Activated CD8-positive, alpha-beta memory T cell treated with anti-CD3 and anti-CD28 coated beads, Interleukin-2, amount 10 ng/mL, durations not matched to agents 7 days and 5 days (primary cell): ENCODE measurements at regions not wholly inside any gene's neighbourhood (a gene's known extent, or its start where the extent isn't known, plus 50 kb on each side); places are given as distances from the start of the nearest gene placed in this dataset.
"Not testable (repeated sequence)": the region's sequence is repeated elsewhere in the genome, so short reads cannot be mapped to it uniquely, and the experiment has no call there.

Experiments
- ATAC-seq: fragments of 150-1000 bp; cut with Tn5 transposase; one replicate; pipeline ENCODE4 v1.10.0; 2021; ENCODE audit warnings: moderate library complexity
- CTCF ChIA-PET: fragments of 350-600 bp; sonication (Branson Sonifier 250); formaldehyde crosslinking; loops from one replicate; lab custom pipeline; 2021; ENCODE audit warnings: antibody characterized with exemption; lab: Charles Lee
- DNase-seq: peaks from one replicate; pipeline ENCODE4 v3.0.0-alpha.2; 2020
- H3K27ac Mint-ChIP-seq: one replicate; pipeline ENCODE4 v1.8.0; 2021; ENCODE audit warnings: mild to moderate bottlenecking, mixed read lengths
- H3K27me3 Mint-ChIP-seq: one replicate; pipeline ENCODE4 v1.8.0; 2021; ENCODE audit warnings: mixed read lengths
- H3K36me3 Mint-ChIP-seq: one replicate; pipeline ENCODE4 v1.8.0; 2021; ENCODE audit warnings: mild to moderate bottlenecking, mixed read lengths
- H3K4me1 Mint-ChIP-seq: one replicate; pipeline ENCODE4 v1.8.0; 2021; ENCODE audit warnings: mixed read lengths
- H3K4me3 Mint-ChIP-seq: one replicate; pipeline ENCODE4 v1.8.0; 2021; ENCODE audit warnings: mild to moderate bottlenecking, moderate library complexity, mixed read lengths
- H3K9me3 Mint-ChIP-seq: one replicate; pipeline ENCODE4 v1.8.0; 2022; ENCODE audit warnings: low read depth, mixed read lengths

- ATAC-seq (no peak), DNase-seq (no peak)
- Mint-ChIP-seq H3K4me1 (no peaks in the 10 kb centered on the region), H3K9me3 (peaks cover 8% of the 10 kb centered on the region), H3K27me3 (no peaks in the 10 kb centered on the region), H3K27ac (no peak overlapping the region), H3K36me3 (no peaks in the 10 kb centered on the region), H3K4me3 (no peak overlapping the region)
- CTCF ChIA-PET = no interaction called here
Measured at GRCh38 chr5:28945859-28946258, 1907.5 kb upstream of the CDH9 start.

- DNase-seq, H3K27ac Mint-ChIP-seq, CTCF ChIA-PET: not testable (repeated sequence)
Measured at GRCh38 chr5:28929366-28929765, 1891.0 kb upstream of the CDH9 start.

GRCh38 chr5:28928327-28928790, 1890.0 kb upstream of the CDH9 start:
- ATAC-seq, CTCF ChIA-PET, H3K27ac Mint-ChIP-seq, H3K27me3 Mint-ChIP-seq, H3K4me1 Mint-ChIP-seq, H3K4me3 Mint-ChIP-seq, H3K36me3 Mint-ChIP-seq, DNase-seq: not testable (repeated sequence)
- peaks cover 13% of the 10 kb centered on the region for H3K9me3 Mint-ChIP-seq

More at GRCh38 chr5:28929366-28929765, 1891.0 kb upstream of the CDH9 start:
- H3K27me3 Mint-ChIP-seq, H3K36me3 Mint-ChIP-seq, ATAC-seq, H3K4me1 Mint-ChIP-seq, H3K4me3 Mint-ChIP-seq: not testable (repeated sequence)
- H3K9me3 Mint-ChIP-seq = peaks cover 13% of the 10 kb centered on the region

GRCh38 chr5:28927559-28928326, 1889.4 kb upstream of the CDH9 start:
- no peaks in the 10 kb centered on the region for H3K4me1 Mint-ChIP-seq
- DNase-seq (no peak), ATAC-seq (no peak)
- no peak overlapping the region for H3K27ac Mint-ChIP-seq
- no peak overlapping the region for H3K4me3 Mint-ChIP-seq
- no peaks in the 10 kb centered on the region for H3K27me3 Mint-ChIP-seq
- H3K9me3 Mint-ChIP-seq = peaks cover 13% of the 10 kb centered on the region
- CTCF ChIA-PET = no interaction called here
- H3K36me3 Mint-ChIP-seq = peaks cover 4% of the 10 kb centered on the region

- H3K27me3 Mint-ChIP-seq = no peaks in the 10 kb centered on the region
- DNase-seq (no peak), ATAC-seq (no peak)
- H3K9me3 Mint-ChIP-seq = peaks cover 19% of the 10 kb centered on the region
- H3K36me3 Mint-ChIP-seq = peaks cover 4% of the 10 kb centered on the region
- H3K4me3 Mint-ChIP-seq = no peak overlapping the region
- no peaks in the 10 kb centered on the region for H3K4me1 Mint-ChIP-seq
- H3K27ac Mint-ChIP-seq = no peak overlapping the region
- CTCF ChIA-PET = no interaction called here
Measured at GRCh38 chr5:28926422-28926821, 1888.0 kb upstream of the CDH9 start.

GRCh38 chr5:28917631-28918030, 1879.2 kb upstream of the CDH9 start:
- H3K36me3 Mint-ChIP-seq = no peaks in the 10 kb centered on the region
- CTCF ChIA-PET = no interaction called here

GRCh38 chr5:28914297-28914696, 1875.9 kb upstream of the CDH9 start:
- ATAC-seq (no peak), DNase-seq (no peak)
- H3K4me1 Mint-ChIP-seq = no peaks in the 10 kb centered on the region
- CTCF ChIA-PET = no interaction called here
- no peak overlapping the region for H3K27ac Mint-ChIP-seq
- no peaks in the 10 kb centered on the region for H3K27me3 Mint-ChIP-seq
- H3K36me3 Mint-ChIP-seq = no peaks in the 10 kb centered on the region
- H3K9me3 Mint-ChIP-seq = peaks cover 12% of the 10 kb centered on the region
- H3K4me3 Mint-ChIP-seq = no peak overlapping the region

More at GRCh38 chr5:28917631-28918030, 1879.2 kb upstream of the CDH9 start:
- ATAC-seq = no peak
- no peak for DNase-seq
- Mint-ChIP-seq H3K27me3 (no peaks in the 10 kb centered on the region), H3K4me3 (no peak overlapping the region), H3K9me3 (peaks cover 7% of the 10 kb centered on the region), H3K27ac (no peak overlapping the region), H3K4me1 (no peaks in the 10 kb centered on the region)

GRCh38 chr5:28903643-28904042, 1865.3 kb upstream of the CDH9 start:
- CTCF ChIA-PET = no interaction called here
- ATAC-seq = no peak
- Mint-ChIP-seq H3K27me3 (no peaks in the 10 kb centered on the region), H3K9me3 (peaks cover 7% of the 10 kb centered on the region), H3K36me3 (no peaks in the 10 kb centered on the region), H3K4me3 (no peak overlapping the region), H3K4me1 (no peaks in the 10 kb centered on the region), H3K27ac (no peak overlapping the region)
- no peak for DNase-seq

- Mint-ChIP-seq H3K4me3 (no peak overlapping the region), H3K36me3 (no peaks in the 10 kb centered on the region), H3K27me3 (no peaks in the 10 kb centered on the region), H3K27ac (no peak overlapping the region), H3K4me1 (no peaks in the 10 kb centered on the region), H3K9me3 (peaks cover 3% of the 10 kb centered on the region)
- CTCF ChIA-PET = no interaction called here
- DNase-seq (no peak), ATAC-seq (no peak)
Measured at GRCh38 chr5:28896949-28897348, 1858.6 kb upstream of the CDH9 start.

GRCh38 chr5:28880936-28881335, 1842.5 kb upstream of the CDH9 start:
- Mint-ChIP-seq H3K4me1 (no peaks in the 10 kb centered on the region), H3K9me3 (peaks cover 9% of the 10 kb centered on the region)

GRCh38 chr5:28877050-28877449, 1838.7 kb upstream of the CDH9 start:
- CTCF ChIA-PET = no interaction called here
- Mint-ChIP-seq H3K9me3 (peaks cover 16% of the 10 kb centered on the region), H3K4me3 (no peak overlapping the region)

More at GRCh38 chr5:28880936-28881335, 1842.5 kb upstream of the CDH9 start:
- CTCF ChIA-PET = no interaction called here
- no peak overlapping the region for H3K27ac Mint-ChIP-seq
- no peaks in the 10 kb centered on the region for H3K27me3 Mint-ChIP-seq
- no peaks in the 10 kb centered on the region for H3K36me3 Mint-ChIP-seq
- ATAC-seq = no peak
- H3K4me3 Mint-ChIP-seq = no peak overlapping the region
- no peak for DNase-seq

GRCh38 chr5:28864006-28864405, 1825.6 kb upstream of the CDH9 start:
- Mint-ChIP-seq H3K4me1 (no peaks in the 10 kb centered on the region), H3K4me3 (no peak overlapping the region), H3K27me3 (no peaks in the 10 kb centered on the region), H3K27ac (no peak overlapping the region), H3K36me3 (no peaks in the 10 kb centered on the region), H3K9me3 (peaks cover 2% of the 10 kb centered on the region)
- CTCF ChIA-PET = no interaction called here
- DNase-seq = no peak
- no peak for ATAC-seq

More at GRCh38 chr5:28877050-28877449, 1838.7 kb upstream of the CDH9 start:
- no peak overlapping the region for H3K27ac Mint-ChIP-seq
- ATAC-seq (no peak), DNase-seq (no peak)
- H3K27me3 Mint-ChIP-seq = no peaks in the 10 kb centered on the region
- H3K36me3 Mint-ChIP-seq = no peaks in the 10 kb centered on the region
- no peaks in the 10 kb centered on the region for H3K4me1 Mint-ChIP-seq

- Mint-ChIP-seq H3K4me3 (no peak overlapping the region), H3K36me3 (no peaks in the 10 kb centered on the region), H3K27me3 (no peaks in the 10 kb centered on the region), H3K27ac (no peak overlapping the region), H3K9me3 (peaks cover 2% of the 10 kb centered on the region), H3K4me1 (no peaks in the 10 kb centered on the region)
- ATAC-seq = no peak
- DNase-seq = no peak
- CTCF ChIA-PET = no interaction called here
Measured at GRCh38 chr5:28862860-28863196, 1824.4 kb upstream of the CDH9 start.

GRCh38 chr5:28862137-28862859, 1823.9 kb upstream of the CDH9 start:
- CTCF ChIA-PET = no interaction called here
- ATAC-seq = no peak

More at GRCh38 chr5:28862137-28862859, 1823.9 kb upstream of the CDH9 start:
- Mint-ChIP-seq H3K36me3 (no peaks in the 10 kb centered on the region), H3K9me3 (peaks cover 2% of the 10 kb centered on the region), H3K27me3 (no peaks in the 10 kb centered on the region), H3K4me1 (no peaks in the 10 kb centered on the region), H3K27ac (no peak overlapping the region), H3K4me3 (no peak overlapping the region)
- no peak for DNase-seq
